ENCODE measurements at regions not wholly inside any gene's neighbourhood (a gene's known extent, or its start where the extent isn't known, plus 50 kb on each side); places are given as distances from the start of the nearest gene placed in this dataset.

DNA sequence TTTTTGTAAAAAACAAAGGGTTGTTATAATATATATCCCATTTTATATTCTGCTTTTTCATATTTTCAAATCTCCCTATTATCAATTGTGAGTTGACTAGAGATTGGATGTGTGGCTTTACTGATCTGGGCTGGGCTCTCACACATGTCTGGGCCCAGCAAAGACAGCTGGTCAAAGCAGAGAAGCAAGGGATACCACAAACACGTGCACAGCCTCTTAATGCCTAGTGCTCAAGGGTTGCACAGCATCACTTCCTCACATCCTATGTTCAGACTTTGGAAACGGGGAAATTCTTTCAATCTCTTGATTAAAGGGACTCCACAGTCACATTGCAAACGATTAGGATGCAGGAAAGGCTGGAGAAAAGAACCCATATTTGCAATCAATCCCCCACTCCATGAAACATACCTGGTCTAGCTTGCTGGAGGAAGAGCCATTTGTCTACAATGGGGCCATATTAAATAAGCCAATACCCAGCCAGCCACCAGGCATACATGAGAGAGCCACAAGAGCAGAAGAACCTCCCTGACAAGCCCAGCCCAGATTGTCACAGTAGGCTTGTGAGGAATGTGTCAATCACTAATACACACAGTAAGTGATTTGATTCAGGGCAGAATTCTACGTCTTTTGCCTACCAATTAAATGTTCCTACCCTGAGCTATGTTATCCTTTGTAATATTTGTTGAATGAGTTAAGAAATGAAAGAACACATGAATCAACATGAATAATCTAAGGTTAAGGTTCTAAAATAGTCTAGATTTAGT lies 431.2 kb downstream of the TNS3 start:
- Histone ChIP-seq H3K4me2 (no peak overlapping the region), H3K36me3 (no peaks in the 10 kb centered on the region), H3K9ac (no peak overlapping the region), H3K4me3 (no peak overlapping the region), H3K4me1 (peaks cover 21% of the 10 kb centered on the region), H4K20me1 (no peaks in the 10 kb centered on the region), H3K27ac (no peak overlapping the region), H3K27me3 (no peaks in the 10 kb centered on the region), H3K9me3 (no peaks in the 10 kb centered on the region)
- TF ChIP-seq Cebpa-rat (IDR thresholded peaks at IDR 0.05), result no peak

- Histone ChIP-seq H3K36me3 (no peaks in the 10 kb centered on the region), H3K9ac (no peak overlapping the region), H3K4me3 (no peak overlapping the region), H3K9me3 (no peaks in the 10 kb centered on the region), H3K4me2 (peak overlapping the region; percentile 49), H3K4me1 (peaks cover 21% of the 10 kb centered on the region), H3K27me3 (no peaks in the 10 kb centered on the region), H3K27ac (0 out of 2 replicates have a peak overlapping the region, but pooled peaks have one; percentile 23), H4K20me1 (no peaks in the 10 kb centered on the region)
- no peak for TF ChIP-seq Cebpa-rat (IDR thresholded peaks at IDR 0.05)
Measured at GRCh38 chr7:47149971-47150370, 431.9 kb downstream of the TNS3 start.

- no peak overlapping the region for H3K9ac ChIP-seq
- no peak for TF ChIP-seq Cebpa-rat (IDR thresholded peaks at IDR 0.05)
- H3K9me3 ChIP-seq, result no peaks in the 10 kb centered on the region
- H4K20me1 ChIP-seq, result no peaks in the 10 kb centered on the region
- no peaks in the 10 kb centered on the region for H3K27me3 ChIP-seq
- no peaks in the 10 kb centered on the region for H3K36me3 ChIP-seq
- no peak overlapping the region for H3K4me3 ChIP-seq
- H3K4me1 ChIP-seq, result peaks cover 21% of the 10 kb centered on the region
- H3K27ac ChIP-seq, result 0 out of 2 replicates have a peak overlapping the region, but pooled peaks have one; percentile 23
- peak overlapping the region; percentile 49 for H3K4me2 ChIP-seq
Measured at GRCh38 chr7:47149208-47149839, 432.6 kb downstream of the TNS3 start.

DNA sequence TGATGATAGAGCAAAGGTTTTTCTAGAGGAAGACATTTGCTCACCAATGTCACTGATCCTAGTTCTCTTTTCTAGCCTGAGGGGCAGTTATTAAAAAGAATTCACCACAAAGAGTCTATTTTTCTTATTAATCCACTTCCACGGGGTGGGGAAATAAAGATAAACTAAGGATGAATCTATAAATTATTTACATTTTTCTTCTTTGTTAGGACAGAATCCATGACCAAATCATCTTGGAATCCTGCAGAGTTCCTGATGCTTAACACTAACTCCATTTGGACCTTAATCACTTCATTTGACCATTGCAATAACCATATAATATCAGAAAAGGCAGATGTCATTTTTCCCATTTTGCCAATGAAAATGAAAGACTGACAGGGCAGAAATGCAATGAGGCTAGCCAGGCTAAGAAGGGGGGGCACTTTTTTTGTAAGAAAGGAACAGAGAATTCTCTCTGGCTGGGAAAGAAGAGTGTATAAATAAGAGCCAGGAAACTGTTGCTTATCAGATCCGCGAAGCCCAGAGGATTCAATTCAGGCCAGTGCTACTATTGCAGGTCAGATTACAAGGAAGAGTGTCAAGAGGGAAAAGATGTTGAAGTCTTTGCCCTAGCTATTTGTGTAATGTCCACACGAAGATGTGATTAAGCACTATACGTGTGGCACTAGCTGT lies 433.2 kb downstream of the TNS3 start:
- Histone ChIP-seq H3K4me2 (peak overlapping the region; percentile 49; the same call in 1 of the 2 replicates), H4K20me1 (no peaks in the 10 kb centered on the region), H3K9me3 (no peaks in the 10 kb centered on the region), H3K4me1 (peaks cover 17% of the 10 kb centered on the region), H3K4me3 (no peak overlapping the region), H3K36me3 (no peaks in the 10 kb centered on the region), H3K27ac (no peak overlapping the region), H3K27me3 (no peaks in the 10 kb centered on the region), H3K9ac (no peak overlapping the region)
- TF ChIP-seq Cebpa-rat (IDR thresholded peaks at IDR 0.05), result no peak

GRCh38 chr7:47147213-47147631 lies 434.7 kb downstream of the TNS3 start:
- Histone ChIP-seq H3K9ac (no peak overlapping the region), H4K20me1 (no peaks in the 10 kb centered on the region), H3K4me2 (no peak overlapping the region), H3K27me3 (no peaks in the 10 kb centered on the region), H3K36me3 (no peaks in the 10 kb centered on the region), H3K9me3 (no peaks in the 10 kb centered on the region), H3K4me3 (no peak overlapping the region), H3K27ac (no peak overlapping the region), H3K4me1 (peaks cover 14% of the 10 kb centered on the region)
- no peak for TF ChIP-seq Cebpa-rat (IDR thresholded peaks at IDR 0.05)

DNA sequence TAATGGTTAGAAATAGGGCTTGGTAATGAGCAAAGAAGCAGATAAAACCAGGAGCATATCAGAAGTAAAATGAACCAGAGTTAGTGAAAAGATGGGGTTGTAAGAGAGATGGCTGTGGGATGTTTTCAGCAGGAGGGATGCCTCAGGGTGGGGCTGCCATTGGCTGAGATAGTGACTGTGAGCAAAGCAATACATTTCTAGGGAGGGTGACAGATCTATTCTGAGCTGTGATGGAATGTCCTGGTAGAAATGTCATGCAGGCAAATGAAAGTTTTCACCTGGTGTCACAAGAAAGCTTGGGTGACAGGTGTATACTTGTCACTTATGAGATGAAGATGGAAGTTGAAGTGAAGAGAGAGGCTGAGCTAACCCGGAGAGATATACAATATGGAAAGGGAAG lies 435.9 kb downstream of the TNS3 start:
- no peaks in the 10 kb centered on the region for H3K9me3 ChIP-seq
- no peak overlapping the region for H3K9ac ChIP-seq
- no peaks in the 10 kb centered on the region for H4K20me1 ChIP-seq
- no peak overlapping the region for H3K4me3 ChIP-seq
- no peak overlapping the region for H3K27ac ChIP-seq
- H3K36me3 ChIP-seq, result no peaks in the 10 kb centered on the region
- H3K4me1 ChIP-seq, result peaks cover 14% of the 10 kb centered on the region
- no peaks in the 10 kb centered on the region for H3K27me3 ChIP-seq
- TF ChIP-seq Cebpa-rat (IDR thresholded peaks at IDR 0.05), result no peak
- no peak overlapping the region for H3K4me2 ChIP-seq

DNA sequence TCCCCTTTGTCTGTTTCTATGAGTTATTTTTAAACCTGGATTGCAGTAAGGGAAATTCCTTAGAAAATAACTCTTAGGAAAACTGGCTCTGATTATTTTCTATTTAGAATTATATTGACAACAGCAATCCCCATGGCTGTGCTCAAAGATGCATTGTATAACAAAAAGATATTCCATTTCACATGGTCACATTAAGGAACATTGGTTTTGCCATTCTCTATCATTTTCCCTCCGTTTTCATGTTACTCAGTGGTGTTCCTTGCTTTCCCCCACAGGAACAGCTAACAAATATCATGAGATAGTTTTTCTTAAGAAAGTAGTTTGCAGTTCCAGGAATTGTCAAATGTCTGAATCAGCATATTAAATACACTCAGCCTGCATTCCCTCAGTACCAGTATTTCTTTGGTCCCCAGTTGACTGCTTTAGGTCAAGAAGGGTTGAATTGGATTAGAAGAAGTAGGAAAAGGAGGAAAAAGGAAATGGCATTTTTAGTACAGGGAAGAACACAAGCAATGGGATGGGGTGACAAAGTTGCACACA lies 436.7 kb downstream of the TNS3 start:
- Histone ChIP-seq H3K27me3 (no peaks in the 10 kb centered on the region), H3K9ac (no peak overlapping the region), H3K36me3 (no peaks in the 10 kb centered on the region), H4K20me1 (no peaks in the 10 kb centered on the region), H3K4me3 (no peak overlapping the region), H3K4me2 (no peak overlapping the region), H3K27ac (no peak overlapping the region), H3K9me3 (no peaks in the 10 kb centered on the region), H3K4me1 (peaks cover 14% of the 10 kb centered on the region)
- no peak for TF ChIP-seq Cebpa-rat (IDR thresholded peaks at IDR 0.05)

DNA sequence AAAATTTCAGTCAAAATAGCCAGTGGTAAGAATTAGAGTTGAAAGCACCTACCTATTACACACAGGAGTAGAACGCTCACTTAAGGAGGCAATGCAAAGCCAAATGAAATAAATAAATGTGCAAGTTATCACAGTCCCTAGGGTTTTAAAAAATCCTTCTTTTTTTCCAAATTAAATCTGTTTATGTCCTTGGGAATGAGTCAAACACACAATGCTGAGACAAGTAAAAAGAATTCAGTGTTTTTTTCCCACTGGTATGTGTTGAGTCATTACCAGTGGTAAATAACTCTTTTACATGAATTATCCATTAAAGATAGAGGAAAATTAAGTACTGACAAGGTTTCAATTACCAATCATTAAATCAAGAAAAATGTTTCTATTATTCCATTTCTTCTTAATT lies 438.6 kb downstream of the TNS3 start:
- Histone ChIP-seq H3K4me3 (no peak overlapping the region), H3K27me3 (no peaks in the 10 kb centered on the region), H3K9me3 (no peaks in the 10 kb centered on the region), H3K4me1 (no peaks in the 10 kb centered on the region), H4K20me1 (no peaks in the 10 kb centered on the region), H3K27ac (no peak overlapping the region), H3K36me3 (no peaks in the 10 kb centered on the region), H3K9ac (no peak overlapping the region), H3K4me2 (no peak overlapping the region)
- no peak for TF ChIP-seq Cebpa-rat (IDR thresholded peaks at IDR 0.05)

DNA sequence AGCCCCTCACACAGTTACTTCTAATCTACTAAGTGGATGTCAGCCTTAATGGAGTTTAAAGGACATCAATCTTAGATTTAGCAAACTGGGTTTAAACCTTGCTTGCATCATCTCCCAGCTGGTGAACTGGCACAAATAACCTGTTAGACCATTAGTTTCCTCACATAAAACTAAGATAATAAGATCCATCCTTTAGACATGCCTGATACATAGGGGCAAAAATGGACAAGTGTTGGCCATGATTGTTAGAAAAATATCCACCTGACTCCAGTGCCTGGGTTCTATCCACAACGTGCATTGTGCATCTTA lies 439.1 kb downstream of the TNS3 start:
- no peaks in the 10 kb centered on the region for H3K36me3 ChIP-seq
- TF ChIP-seq Cebpa-rat (IDR thresholded peaks at IDR 0.05), result no peak
- H3K4me1 ChIP-seq, result no peaks in the 10 kb centered on the region

More for the DNA sequence above, 439.1 kb downstream of the TNS3 start:
- H3K27me3 ChIP-seq, result no peaks in the 10 kb centered on the region
- no peaks in the 10 kb centered on the region for H3K9me3 ChIP-seq
- H3K4me3 ChIP-seq, result no peak overlapping the region
- H3K27ac ChIP-seq, result no peak overlapping the region
- no peak overlapping the region for H3K4me2 ChIP-seq
- no peak overlapping the region for H3K9ac ChIP-seq
- no peaks in the 10 kb centered on the region for H4K20me1 ChIP-seq
